HEK293 (cell line): ENCODE measurements at regions not wholly inside any gene's neighbourhood (a gene's known extent, or its start where the extent isn't known, plus 50 kb on each side); places are given as distances from the start of the nearest gene placed in this dataset.
"Not testable (repeated sequence)": the region's sequence is repeated elsewhere in the genome, so short reads cannot be mapped to it uniquely, and the experiment has no call there.

Experiments used
- CTCF ChIA-PET: fragments of 350-600 bp; formaldehyde crosslinking; extraction: SDS; loops from one replicate; lab custom pipeline; 2021; ENCODE audit warnings: antibody characterized with exemption; lab: Yijun Ruan, JAX
- POLR2A ChIA-PET: fragments of 300-600 bp; formaldehyde crosslinking; extraction: SDS; loops from one replicate; lab custom pipeline; 2020; ENCODE audit warnings: antibody characterized with exemption, inconsistent platforms; lab: Yijun Ruan, JAX
- H3K27ac ChIP-seq: fragments of 200-500 bp; sonication (Bioruptor generic); 2 replicates; pipeline ENCODE4 v1.5.1; 2014; ENCODE audit warnings: low read depth, low read length, control low read depth, inconsistent platforms; ENCODE audit errors: extremely low read depth
- H3K36me3 ChIP-seq, 2 experiments: fragments of 200-500 bp in 1 of 2; sonication (Bioruptor generic) in 1 of 2; 1 replicate in 1 of 2; 2 replicates in 1 of 2; pipeline ENCODE4 v1.5.1; 2014 to 2017; ENCODE audit warnings: inconsistent platforms in 2 of 2, low read length in 2 of 2; ENCODE audit not compliant: control insufficient read depth in 2 of 2, insufficient read depth in 1 of 2
- H3K4me1 ChIP-seq: fragments of 200-500 bp; sonication (Bioruptor generic); 2 replicates; pipeline ENCODE4 v1.5.1; 2014; ENCODE audit warnings: mild to moderate bottlenecking, low read length, inconsistent platforms; ENCODE audit not compliant: control insufficient read depth, insufficient read depth
- H3K4me3 ChIP-seq: 2 replicates; pipeline ENCODE4 v1.5.1; 2011; ENCODE audit warnings: low read depth, mild to moderate bottlenecking, control low read depth, low read length, moderate library complexity
- H3K9me3 ChIP-seq: fragments of 200-500 bp; sonication (Bioruptor generic); 2 replicates; pipeline ENCODE4 v1.5.1; 2014; ENCODE audit warnings: low read depth, low read length, inconsistent platforms; ENCODE audit not compliant: control insufficient read depth, insufficient read depth
- SCRT1 ChIP-seq: fragments of 450-650 bp; formaldehyde crosslinking; IDR thresholded peaks from 2 replicates; pipeline ENCODE4 v1.5.1; 2016; ENCODE audit warnings: missing biosample characterization, missing genetic modification characterization, borderline replicate concordance
- SCRT2 ChIP-seq: fragments of 450-650 bp; formaldehyde crosslinking; IDR thresholded peaks from 2 replicates; pipeline ENCODE4 v1.5.1; 2016; ENCODE audit warnings: missing biosample characterization, missing genetic modification characterization
- ZFP69B ChIP-seq: fragments of 450-650 bp; formaldehyde crosslinking; IDR thresholded peaks from 2 replicates; pipeline ENCODE4 v1.5.1; 2016; ENCODE audit warnings: missing biosample characterization, missing genetic modification characterization
- ZNF18 ChIP-seq: fragments of 450-650 bp; formaldehyde crosslinking; IDR thresholded peaks from 2 replicates; pipeline ENCODE4 v1.5.1; 2016; ENCODE audit warnings: missing biosample characterization, missing genetic modification characterization
- ZNF24 ChIP-seq: fragments of 450-650 bp; formaldehyde crosslinking; IDR thresholded peaks from 2 replicates; pipeline ENCODE4 v1.5.1; 2016; ENCODE audit warnings: missing biosample characterization, missing genetic modification characterization
- TF ChIP-seq, protein P1 (sequence below): fragments of 450-650 bp; formaldehyde crosslinking; IDR thresholded peaks from 2 replicates; pipeline ENCODE4 v1.5.1; 2016; ENCODE audit warnings: missing biosample characterization, missing genetic modification characterization, low read depth
- TF ChIP-seq, protein P2 (sequence below): fragments of 450-650 bp; formaldehyde crosslinking; IDR thresholded peaks from 2 replicates; pipeline ENCODE4 v1.5.1; 2017; ENCODE audit warnings: missing biosample characterization, missing genetic modification characterization

DNA sequence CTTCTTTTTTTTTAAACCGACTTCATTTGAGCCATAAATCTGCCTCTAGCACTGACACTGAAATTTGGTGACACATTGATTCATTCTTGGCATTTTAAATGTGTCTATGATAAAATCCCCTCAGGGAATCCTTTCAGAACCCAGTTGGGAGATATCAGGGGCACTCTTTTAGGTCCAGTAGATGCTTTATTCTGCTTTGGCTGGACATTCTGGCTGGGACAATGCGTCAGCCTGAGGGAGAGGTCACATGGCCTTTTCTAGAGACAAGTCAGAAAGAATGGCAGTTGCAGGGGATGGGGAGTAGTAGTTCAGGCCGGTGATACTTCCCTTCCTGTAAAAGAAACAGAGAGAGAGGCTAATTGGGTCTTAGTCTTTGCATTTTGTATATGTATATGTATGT is 63.1 kb downstream of the TRIM43 start:
- POLR2A ChIA-PET, H3K36me3 ChIP-seq, H3K27ac ChIP-seq, H3K4me3 ChIP-seq, CTCF ChIA-PET, H3K4me1 ChIP-seq, H3K9me3 ChIP-seq: not testable (repeated sequence)

- POLR2A ChIA-PET, H3K4me3 ChIP-seq, H3K4me1 ChIP-seq, CTCF ChIA-PET, H3K36me3 ChIP-seq, H3K27ac ChIP-seq, H3K9me3 ChIP-seq: not testable (repeated sequence)
Observed at GRCh38 chr2:95656553-95656952, 64.8 kb downstream of the TRIM43 start.

GRCh38 chr2:95657937-95658336 is 66.1 kb downstream of the TRIM43 start:
- TF ChIP-seq SCRT1 (tag by site-specific recombination) = peak; percentile 50; the same call in 1 of the 2 replicates
- TF ChIP-seq SCRT2 (tag by site-specific recombination) = peak; percentile 76
- TF ChIP-seq, all 188 proteins: peak for 2; not testable (repeated sequence) for 186

GRCh38 chr2:95660766-95661562 is 69.2 kb downstream of the TRIM43 start:
- H3K27ac ChIP-seq, POLR2A ChIA-PET, H3K4me3 ChIP-seq, H3K4me1 ChIP-seq, CTCF ChIA-PET, H3K9me3 ChIP-seq, H3K36me3 ChIP-seq: not testable (repeated sequence)

More at GRCh38 chr2:95657937-95658336, 66.1 kb downstream of the TRIM43 start:
- CTCF ChIA-PET = interaction anchor here (0.6 kb wide), 1 partner anchor 257 kb away, joined by 3 read pairs; no protein-coding TSS in a partner anchor
- H3K36me3 ChIP-seq, H3K27ac ChIP-seq, H3K9me3 ChIP-seq, POLR2A ChIA-PET, H3K4me1 ChIP-seq, H3K4me3 ChIP-seq: not testable (repeated sequence)

DNA sequence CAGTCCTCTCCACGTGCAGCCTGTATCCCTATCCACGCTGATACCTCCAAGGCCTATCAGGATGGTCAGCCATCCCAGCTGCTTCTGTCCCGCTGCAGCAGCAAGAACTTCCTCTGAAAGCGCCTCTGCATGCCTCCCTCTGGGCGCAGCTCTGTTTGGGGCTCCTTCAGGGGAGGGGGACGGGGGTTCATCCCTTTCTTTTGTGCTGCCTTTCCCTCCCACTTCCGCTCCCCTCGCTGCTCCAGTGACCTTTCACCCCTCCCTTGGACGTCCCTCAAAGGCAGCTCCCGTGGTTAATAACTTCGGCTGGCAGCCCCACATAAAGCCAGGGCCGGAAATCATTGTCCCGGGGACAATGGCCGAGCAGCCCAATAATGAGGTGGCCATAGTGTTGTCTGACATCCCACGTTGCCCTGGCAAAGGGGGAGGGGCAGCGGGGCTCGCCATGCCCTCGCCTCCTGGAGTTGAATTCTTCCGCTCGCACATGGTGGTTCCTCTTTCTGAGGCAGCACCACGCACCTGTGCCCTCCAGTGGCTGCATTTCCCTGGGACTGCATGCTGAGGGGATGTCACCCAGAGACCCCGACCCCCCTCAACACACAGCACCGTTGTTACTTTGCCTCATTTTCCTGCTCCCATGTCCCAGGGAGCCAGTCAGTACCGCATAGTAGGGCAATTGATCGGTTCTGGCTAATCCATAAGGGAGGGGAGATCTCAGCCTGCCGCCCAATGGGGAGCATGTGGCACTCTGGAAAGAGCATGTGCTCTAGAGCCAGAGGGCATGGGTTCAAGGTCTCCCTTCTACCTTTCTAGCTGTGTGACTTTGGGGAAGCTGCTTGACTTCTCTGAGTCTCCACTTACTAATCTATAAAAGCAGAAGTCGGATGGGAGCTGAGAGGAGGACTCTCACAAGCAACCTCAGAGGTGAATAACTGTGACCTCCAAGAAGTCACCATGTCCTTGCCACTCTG is 72.0 kb downstream of the TRIM43 start:
- H3K9me3 ChIP-seq, H3K36me3 ChIP-seq, POLR2A ChIA-PET, H3K4me3 ChIP-seq, CTCF ChIA-PET, H3K4me1 ChIP-seq, H3K27ac ChIP-seq: not testable (repeated sequence)

DNA sequence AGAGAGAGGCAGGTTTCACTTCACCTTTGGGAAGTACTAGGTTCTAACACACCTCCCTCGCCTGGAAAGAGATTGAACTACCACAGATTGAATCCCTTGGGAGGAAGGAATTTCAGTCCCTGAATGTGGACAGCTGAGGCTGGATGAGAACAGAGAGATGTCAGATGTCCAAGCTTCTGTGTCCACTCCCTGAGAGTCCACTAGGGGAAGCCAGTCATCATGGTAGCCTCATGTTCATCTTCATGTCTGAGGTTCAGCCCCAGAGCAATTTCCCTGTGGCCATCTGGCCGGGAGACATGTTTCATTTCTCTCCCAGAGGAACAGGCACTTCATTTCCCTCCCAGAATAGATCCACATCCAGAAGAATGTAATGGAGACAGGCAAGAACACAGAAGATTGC is 74.8 kb downstream of the TRIM43 start:
- H3K27ac ChIP-seq, POLR2A ChIA-PET, CTCF ChIA-PET, H3K4me1 ChIP-seq, H3K36me3 ChIP-seq, H3K4me3 ChIP-seq, H3K9me3 ChIP-seq: not testable (repeated sequence)

GRCh38 chr2:95667480-95667879 is 75.7 kb downstream of the TRIM43 start:
- H3K9me3 ChIP-seq = no peaks in the 10 kb centered on the region
- TF ChIP-seq, protein P1, sequence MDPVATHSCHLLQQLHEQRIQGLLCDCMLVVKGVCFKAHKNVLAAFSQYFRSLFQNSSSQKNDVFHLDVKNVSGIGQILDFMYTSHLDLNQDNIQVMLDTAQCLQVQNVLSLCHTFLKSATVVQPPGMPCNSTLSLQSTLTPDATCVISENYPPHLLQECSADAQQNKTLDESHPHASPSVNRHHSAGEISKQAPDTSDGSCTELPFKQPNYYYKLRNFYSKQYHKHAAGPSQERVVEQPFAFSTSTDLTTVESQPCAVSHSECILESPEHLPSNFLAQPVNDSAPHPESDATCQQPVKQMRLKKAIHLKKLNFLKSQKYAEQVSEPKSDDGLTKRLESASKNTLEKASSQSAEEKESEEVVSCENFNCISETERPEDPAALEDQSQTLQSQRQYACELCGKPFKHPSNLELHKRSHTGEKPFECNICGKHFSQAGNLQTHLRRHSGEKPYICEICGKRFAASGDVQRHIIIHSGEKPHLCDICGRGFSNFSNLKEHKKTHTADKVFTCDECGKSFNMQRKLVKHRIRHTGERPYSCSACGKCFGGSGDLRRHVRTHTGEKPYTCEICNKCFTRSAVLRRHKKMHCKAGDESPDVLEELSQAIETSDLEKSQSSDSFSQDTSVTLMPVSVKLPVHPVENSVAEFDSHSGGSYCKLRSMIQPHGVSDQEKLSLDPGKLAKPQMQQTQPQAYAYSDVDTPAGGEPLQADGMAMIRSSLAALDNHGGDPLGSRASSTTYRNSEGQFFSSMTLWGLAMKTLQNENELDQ (tag by site-specific recombination) = no peak
- TF ChIP-seq ZFP69B = no peak
- TF ChIP-seq ZNF18 (tag by site-specific recombination) = no peak
- TF ChIP-seq, protein P2, sequence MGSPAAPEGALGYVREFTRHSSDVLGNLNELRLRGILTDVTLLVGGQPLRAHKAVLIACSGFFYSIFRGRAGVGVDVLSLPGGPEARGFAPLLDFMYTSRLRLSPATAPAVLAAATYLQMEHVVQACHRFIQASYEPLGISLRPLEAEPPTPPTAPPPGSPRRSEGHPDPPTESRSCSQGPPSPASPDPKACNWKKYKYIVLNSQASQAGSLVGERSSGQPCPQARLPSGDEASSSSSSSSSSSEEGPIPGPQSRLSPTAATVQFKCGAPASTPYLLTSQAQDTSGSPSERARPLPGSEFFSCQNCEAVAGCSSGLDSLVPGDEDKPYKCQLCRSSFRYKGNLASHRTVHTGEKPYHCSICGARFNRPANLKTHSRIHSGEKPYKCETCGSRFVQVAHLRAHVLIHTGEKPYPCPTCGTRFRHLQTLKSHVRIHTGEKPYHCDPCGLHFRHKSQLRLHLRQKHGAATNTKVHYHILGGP (tag by site-specific recombination) = no peak
- no peak for TF ChIP-seq ZNF24 (tag by site-specific recombination)
- TF ChIP-seq, all 188 proteins: peak for 0
- H3K4me3 ChIP-seq = no peak overlapping the region
- no peak overlapping the region for H3K27ac ChIP-seq
- 0 out of 2 replicates have a peak, but pooled peaks cover 2% of the 10 kb centered on the region for H3K4me1 ChIP-seq
- no peaks in the 10 kb centered on the region for H3K36me3 ChIP-seq
- ChIA-PET CTCF (interaction anchor here (0.6 kb wide), 1 partner anchor 252 kb away, joined by 5 read pairs; no protein-coding TSS in a partner anchor), POLR2A (no interaction called here)
